ENCODE measurements at regions not wholly inside any gene's neighbourhood (a gene's known extent, or its start where the extent isn't known, plus 50 kb on each side); places are given as distances from the start of the nearest gene placed in this dataset.

GRCh38 chr6:99768166-99768565 is 161.5 kb downstream of the PRDM13 start:
- TF ChIP-seq CTCF (IDR thresholded peaks at IDR 0.05) (no peak), POLR2A (IDR thresholded peaks at IDR 0.05) (no peak)

Data from testis (tissue), 2 donors.